K562 (cell line): ENCODE measurements at regions not wholly inside any gene's neighbourhood (a gene's known extent, or its start where the extent isn't known, plus 50 kb on each side); places are given as distances from the start of the nearest gene placed in this dataset.

Experiments used
- ATAC-seq: fragments of 200-7000 bp; cut with Tn5 transposase; 3 replicates; pipeline ENCODE4 v1.9.1; 2020; ENCODE audit warnings: moderate library complexity
- BruUV-seq: library from RNA; stranded (reverse); fragments of 400-500 nt; replicated peaks from 2 replicates; lab custom pipeline; 2021; lab: Mats Ljungman, UMichigan
- CTCF ChIA-PET: fragments of 300-600 bp; formaldehyde crosslinking; extraction: SDS; loops from one replicate; lab custom pipeline; 2021; ENCODE audit warnings: low intra/inter-chr PET ratio; lab: Yijun Ruan, JAX
- POLR2A ChIA-PET: fragments of 300-600, 350-650 bp; sonication (Branson Sonifier 250); formaldehyde crosslinking; extraction: SDS; loops from one replicate; lab custom pipeline; 2021; ENCODE audit warnings: antibody characterized with exemption, inconsistent platforms; lab: Yijun Ruan, JAX
- DNase-seq, 4 experiments: peaks; one replicate each; pipeline versions ENCODE4 v3.0.0 to v3.0.0-alpha.2; 2011 to 2018; ENCODE audit warnings: low spot score in 3 of 4, mixed read lengths in 3 of 4; ENCODE audit errors: extremely low read depth in 1 of 4
- FAIRE-seq: peaks from 2 replicates; lab custom pipeline; 2011; peaks lifted over from hg19 to GRCh38; lab: Jason Lieb, UNC
- H2AFZ ChIP-seq: 2 replicates; pipeline ENCODE4 v1.6.0; 2011; ENCODE audit warnings: low read depth, low read length, control low read depth, inconsistent platforms
- H3K27ac ChIP-seq: fragments of 200-600 bp; 3 replicates; pipeline ENCODE4 v1.8.0; 2011; ENCODE audit warnings: low read depth, mild to moderate bottlenecking, control low read depth, inconsistent platforms, low read length, moderate library complexity, mixed read lengths; ENCODE audit errors: extremely low read depth
- H3K27me3 ChIP-seq, 2 experiments: fragments of 300-600 bp in 1 of 2; 2 replicates in 1 of 2; 3 replicates in 1 of 2; pipeline versions ENCODE4 v1.6.0 to v1.8.0; 2011; ENCODE audit warnings: inconsistent platforms in 2 of 2, low read length in 2 of 2, mild to moderate bottlenecking in 1 of 2, mixed read lengths in 1 of 2, moderate library complexity in 1 of 2; ENCODE audit not compliant: control insufficient read depth in 2 of 2, insufficient read depth in 2 of 2
- H3K36me3 ChIP-seq: fragments of 300-600 bp; 3 replicates; pipeline ENCODE4 v1.8.0; 2011; ENCODE audit warnings: mild to moderate bottlenecking, low read length, inconsistent platforms; ENCODE audit not compliant: control insufficient read depth, insufficient read depth
- H3K4me1 ChIP-seq, 2 experiments: fragments of 200-600 bp in 1 of 2; replicated peaks in 1 of 2; 2 replicates in 1 of 2; 3 replicates in 1 of 2; pipeline versions ENCODE4 v1.5.1 to v1.8.0; 2011; ENCODE audit warnings: inconsistent platforms in 2 of 2, low read length in 2 of 2, mild to moderate bottlenecking in 1 of 2, mixed read lengths in 1 of 2, moderate library complexity in 1 of 2; ENCODE audit not compliant: control insufficient read depth in 2 of 2, insufficient read depth in 2 of 2
- H3K4me2 ChIP-seq: 2 replicates; pipeline ENCODE4 v1.6.1; 2011; ENCODE audit warnings: low read length, control low read depth, inconsistent platforms, mixed read lengths; ENCODE audit not compliant: insufficient read depth
- H3K4me3 ChIP-seq: fragments of 200-600 bp; sonication (generic), shearing (Covaris generic); 2 replicates; pipeline ENCODE4 v1.5.1; 2016; ENCODE audit warnings: control low read depth, inconsistent platforms
- H3K79me2 ChIP-seq: fragments of 200-600 bp; 3 replicates; pipeline ENCODE4 v1.8.0; 2011; ENCODE audit warnings: low read length, inconsistent platforms; ENCODE audit not compliant: control insufficient read depth, insufficient read depth
- H3K9ac ChIP-seq, 2 experiments: 2 replicates each; pipeline versions ENCODE4 v1.6.0 to v1.6.1; 2011; ENCODE audit warnings: low read depth in 2 of 2, low read length in 2 of 2, control low read depth in 1 of 2, inconsistent platforms in 1 of 2, mild to moderate bottlenecking in 1 of 2, mixed read lengths in 1 of 2; ENCODE audit not compliant: insufficient read depth in 1 of 2
- H3K9me1 ChIP-seq: one replicate; pipeline ENCODE4 v1.6.0; 2011; ENCODE audit warnings: inconsistent platforms, mild to moderate bottlenecking, low read length, moderate library complexity; ENCODE audit not compliant: control insufficient read depth, insufficient read depth
- H3K9me3 ChIP-seq: replicated peaks from 2 replicates; pipeline ENCODE4 v1.5.1; 2011; ENCODE audit warnings: low read depth, low read length, inconsistent platforms; ENCODE audit not compliant: control insufficient read depth, insufficient read depth
- H4K20me1 ChIP-seq: replicated peaks from 2 replicates; pipeline ENCODE4 v1.6.1; 2011; ENCODE audit warnings: low read length, inconsistent platforms, mixed read lengths; ENCODE audit not compliant: control insufficient read depth, insufficient read depth
- CAMTA2 ChIP-seq: fragments of 250-450 bp; sonication (Bioruptor Pico); conservative IDR thresholded peaks from 2 replicates; pipeline ENCODE4 v1.5.1; 2022
- DMBX1 ChIP-seq: fragments of 250-450 bp; sonication (Bioruptor Pico); IDR thresholded peaks from 2 replicates; pipeline ENCODE4 v1.8.0; 2022; ENCODE audit warnings: inconsistent platforms, mild to moderate bottlenecking, moderate library complexity, borderline replicate concordance
- E2F1 ChIP-seq: sonication (generic); formaldehyde crosslinking; IDR thresholded peaks from 2 replicates; pipeline ENCODE4 v1.8.1; 2023; ENCODE audit warnings: mild to moderate bottlenecking, missing genetic modification reagents, moderate library complexity
- ETV5 ChIP-seq: sonication (generic); formaldehyde crosslinking; IDR thresholded peaks from 2 replicates; pipeline ENCODE4 v1.4.0; 2020; ENCODE audit warnings: low read depth, mild to moderate bottlenecking, missing genetic modification reagents
- FOS ChIP-seq: IDR thresholded peaks from 3 replicates; pipeline ENCODE4 v1.6.1; 2011; ENCODE audit not compliant: insufficient read length; ENCODE audit errors: extremely low read depth
- GMEB1 ChIP-seq: fragments of 250-450 bp; sonication (Bioruptor Pico); IDR thresholded peaks from 2 replicates; pipeline ENCODE4 v1.4.0; 2020; ENCODE audit warnings: mild to moderate bottlenecking
- HCFC1 ChIP-seq: IDR thresholded peaks from 2 replicates; pipeline ENCODE4 v1.6.1; 2012; ENCODE audit warnings: low read depth, low read length, improper control_type of control experiment
- HNRNPH1 ChIP-seq: fragments of 200-400 bp; formaldehyde crosslinking; optimal IDR thresholded peaks from 2 replicates; pipeline ENCODE3; 2017; ENCODE audit warnings: low read depth, mild to moderate bottlenecking, low read length, moderate library complexity
- NCOR1 ChIP-seq: fragments of 450-650 bp; IDR thresholded peaks from 2 replicates; pipeline ENCODE4 v1.6.1; 2016; ENCODE audit warnings: mild to moderate bottlenecking, moderate library complexity
- PHTF2 ChIP-seq: fragments of 250-450 bp; sonication (Bioruptor Pico); IDR thresholded peaks from 2 replicates; pipeline ENCODE4 v1.5.0; 2021; ENCODE audit warnings: mild to moderate bottlenecking
- PTRF ChIP-seq: fragments of 450-650 bp; IDR thresholded peaks from 2 replicates; pipeline ENCODE4 v1.6.1; 2016; ENCODE audit warnings: mild to moderate bottlenecking, missing genetic modification characterization, missing compliant biosample characterization
- RBM15 ChIP-seq: fragments of 200-400 bp; formaldehyde crosslinking; IDR thresholded peaks from 2 replicates; pipeline ENCODE4 v1.6.1; 2018; ENCODE audit warnings: mild to moderate bottlenecking, low read length, moderate library complexity; ENCODE audit not compliant: insufficient read depth
- TCFL5 ChIP-seq: fragments of 250-450 bp; sonication (Bioruptor Pico); conservative IDR thresholded peaks from 2 replicates; pipeline ENCODE4 v1.6.1; 2021; ENCODE audit warnings: mild to moderate bottlenecking, moderate library complexity, matching md5 sums
- TEAD2 ChIP-seq: fragments of 450-650 bp; IDR thresholded peaks from 2 replicates; pipeline ENCODE4 v1.6.1; 2016; ENCODE audit warnings: missing genetic modification characterization, control low read depth, missing compliant biosample characterization
- WGBS: fragments of 100-300 bp; shearing (Covaris generic); methylation state at CpG from one replicate; pipeline ENCODE4 v1.1.6; 2016; ENCODE audit warnings: low coverage, mixed read lengths; ENCODE audit not compliant: insufficient coverage; ENCODE audit errors: missing lambda C conversion rate; 5-methylcytosine and 5-hydroxymethylcytosine counted together
- in situ Hi-C: fragments of 300-500 bp; cut with MboI; formaldehyde crosslinking; loops from 4 replicates; pipeline ENCODE4 v1.15.0; 2018; ENCODE audit warnings: inconsistent platforms, mixed read lengths
- intact Hi-C: fragments of 100-400 bp; cut with micrococcal nuclease; formaldehyde crosslinking; loops from 2 replicates; pipeline ENCODE4 v1.14.2; 2022
- TF ChIP-seq, protein P1 (sequence below): fragments of 250-450 bp; sonication (Bioruptor Pico); IDR thresholded peaks from 2 replicates; pipeline ENCODE4 v1.4.0; 2020; ENCODE audit warnings: mild to moderate bottlenecking, moderate library complexity

GRCh38 chr1:47645151-47645550, 207.3 kb downstream of the FOXD2 start (continued):
- TF ChIP-seq, protein P1, sequence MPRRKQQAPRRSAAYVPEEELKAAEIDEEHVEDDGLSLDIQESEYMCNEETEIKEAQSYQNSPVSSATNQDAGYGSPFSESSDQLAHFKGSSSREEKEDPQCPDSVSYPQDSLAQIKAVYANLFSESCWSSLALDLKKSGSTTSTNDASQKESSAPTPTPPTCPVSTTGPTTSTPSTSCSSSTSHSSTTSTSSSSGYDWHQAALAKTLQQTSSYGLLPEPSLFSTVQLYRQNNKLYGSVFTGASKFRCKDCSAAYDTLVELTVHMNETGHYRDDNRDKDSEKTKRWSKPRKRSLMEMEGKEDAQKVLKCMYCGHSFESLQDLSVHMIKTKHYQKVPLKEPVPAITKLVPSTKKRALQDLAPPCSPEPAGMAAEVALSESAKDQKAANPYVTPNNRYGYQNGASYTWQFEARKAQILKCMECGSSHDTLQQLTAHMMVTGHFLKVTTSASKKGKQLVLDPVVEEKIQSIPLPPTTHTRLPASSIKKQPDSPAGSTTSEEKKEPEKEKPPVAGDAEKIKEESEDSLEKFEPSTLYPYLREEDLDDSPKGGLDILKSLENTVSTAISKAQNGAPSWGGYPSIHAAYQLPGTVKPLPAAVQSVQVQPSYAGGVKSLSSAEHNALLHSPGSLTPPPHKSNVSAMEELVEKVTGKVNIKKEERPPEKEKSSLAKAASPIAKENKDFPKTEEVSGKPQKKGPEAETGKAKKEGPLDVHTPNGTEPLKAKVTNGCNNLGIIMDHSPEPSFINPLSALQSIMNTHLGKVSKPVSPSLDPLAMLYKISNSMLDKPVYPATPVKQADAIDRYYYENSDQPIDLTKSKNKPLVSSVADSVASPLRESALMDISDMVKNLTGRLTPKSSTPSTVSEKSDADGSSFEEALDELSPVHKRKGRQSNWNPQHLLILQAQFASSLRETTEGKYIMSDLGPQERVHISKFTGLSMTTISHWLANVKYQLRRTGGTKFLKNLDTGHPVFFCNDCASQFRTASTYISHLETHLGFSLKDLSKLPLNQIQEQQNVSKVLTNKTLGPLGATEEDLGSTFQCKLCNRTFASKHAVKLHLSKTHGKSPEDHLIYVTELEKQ, result no peak

DNA sequence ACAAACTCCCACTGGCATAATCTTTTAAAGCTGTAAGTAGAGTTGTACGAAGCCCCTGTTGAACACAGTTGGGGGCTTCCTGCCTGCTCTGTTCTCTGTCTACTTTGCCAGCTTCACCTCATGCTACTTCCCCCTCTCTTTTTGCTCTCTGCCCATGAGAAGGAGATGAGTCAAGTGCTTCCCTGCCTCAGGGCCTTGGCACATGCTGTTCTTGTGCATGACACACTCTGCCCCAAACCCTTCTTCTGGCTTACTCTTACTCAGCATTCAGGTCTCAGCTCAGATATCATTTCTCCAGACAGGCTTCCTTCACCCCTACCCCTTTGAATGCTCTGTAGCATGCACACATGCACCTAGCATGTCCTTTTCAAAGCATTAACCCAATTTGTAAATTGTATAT, 208.8 kb downstream of the FOXD2 start:
- H3K4me2 ChIP-seq, result no peak overlapping the region
- no peak overlapping the region for H2AFZ ChIP-seq
- FAIRE-seq (no peak), DNase-seq (no peak), ATAC-seq (no peak)
- intact Hi-C loops (no loop called here), in situ Hi-C loops (no loop called here)
- TF ChIP-seq TCFL5 (CRISPR knock-in tag) (no peak), TEAD2 (tag) (no peak), PHTF2 (CRISPR knock-in tag) (no peak), RBM15 (no peak), E2F1 (no peak), DMBX1 (no peak), PTRF (no peak), CAMTA2 (CRISPR knock-in tag) (no peak), HCFC1 (no peak), NCOR1 (no peak), FOS (no peak), GMEB1 (no peak), HNRNPH1 (no peak), ETV5 (no peak)
- no peak overlapping the region for H3K27ac ChIP-seq
- H3K27me3 ChIP-seq, result peaks cover 5 to 50% of the 10 kb centered on the region in 2 experiments
- no TSS peak for BruUV-seq
- no peaks in the 10 kb centered on the region for H3K36me3 ChIP-seq
- peaks cover 6% of the 10 kb centered on the region; the same call in 1 of the 2 replicates for H4K20me1 ChIP-seq
- CTCF ChIA-PET, result no interaction called here
- H3K4me1 ChIP-seq, result no peaks in the 10 kb centered on the region
- no peaks in the 10 kb centered on the region for H3K79me2 ChIP-seq
- H3K4me3 ChIP-seq, result no peak overlapping the region
- no peaks in the 10 kb centered on the region for H3K9me3 ChIP-seq
- POLR2A ChIA-PET, result no interaction called here
- H3K9ac ChIP-seq, result no peak overlapping the region
- 0% methylated on average over 1 of the region's 1 CpG for WGBS
- H3K9me1 ChIP-seq, result no peaks in the 10 kb centered on the region
